Loucy (cell line): ENCODE measurements at regions not wholly inside any gene's neighbourhood (a gene's known extent, or its start where the extent isn't known, plus 50 kb on each side); places are given as distances from the start of the nearest gene placed in this dataset.

Source experiments
- H2AFZ ChIP-seq: fragments of 200-600 bp; sonication (generic); 2 replicates; pipeline ENCODE4 v1.6.0; 2016; ENCODE audit warnings: antibody characterized with exemption, mild to moderate bottlenecking, low read length, moderate library complexity
- H3F3A ChIP-seq: fragments of 200-600 bp; 2 replicates; pipeline ENCODE4 v1.6.0; 2016; ENCODE audit warnings: antibody characterized with exemption, low read depth, mild to moderate bottlenecking
- H3K27me3 ChIP-seq: fragments of 200-600 bp; sonication (generic); 2 replicates; pipeline ENCODE4 v1.6.1; 2014; ENCODE audit warnings: low read length, mild to moderate bottlenecking; ENCODE audit not compliant: insufficient read depth, poor library complexity, severe bottlenecking
- H3K36me3 ChIP-seq: fragments of 200-600 bp; sonication (generic); 2 replicates; pipeline ENCODE4 v1.6.1; 2016; ENCODE audit warnings: low read length; ENCODE audit not compliant: insufficient read depth
- H3K4me1 ChIP-seq: fragments of 200-600 bp; sonication (generic); 2 replicates; pipeline ENCODE4 v1.5.1; 2014; ENCODE audit warnings: low read length, mild to moderate bottlenecking; ENCODE audit not compliant: insufficient read depth, poor library complexity, severe bottlenecking
- H3K4me2 ChIP-seq: fragments of 200-600 bp; sonication (generic); 2 replicates; pipeline ENCODE4 v1.6.0; 2014; ENCODE audit warnings: antibody characterized with exemption, low read length, low read depth, mild to moderate bottlenecking; ENCODE audit not compliant: poor library complexity, severe bottlenecking
- H3K4me3 ChIP-seq: fragments of 200-600 bp; sonication (generic); 2 replicates; pipeline ENCODE4 v1.5.1; 2014; ENCODE audit warnings: low read length, mild to moderate bottlenecking, mixed read lengths; ENCODE audit not compliant: poor library complexity, severe bottlenecking
- H3K79me2 ChIP-seq: fragments of 200-600 bp; sonication (generic); 2 replicates; pipeline ENCODE4 v1.6.1; 2014; ENCODE audit warnings: low read length; ENCODE audit not compliant: insufficient read depth
- H3K9ac ChIP-seq: fragments of 200-600 bp; sonication (generic); 2 replicates; pipeline ENCODE4 v1.6.0; 2014; ENCODE audit warnings: mild to moderate bottlenecking, low read depth, low read length, moderate library complexity; ENCODE audit not compliant: poor library complexity, severe bottlenecking
- H3K9me2 ChIP-seq: fragments of 200-600 bp; sonication (generic); replicated peaks from 2 replicates; pipeline ENCODE4 v1.6.1; 2016; ENCODE audit warnings: low read depth, low read length, mixed read lengths
- H3K9me3 ChIP-seq: fragments of 200-600 bp; sonication (generic); 2 replicates; pipeline ENCODE4 v1.6.1; 2014; ENCODE audit warnings: mild to moderate bottlenecking, antibody characterized with exemption, low read length, low read depth; ENCODE audit not compliant: insufficient read depth
- H4K20me1 ChIP-seq: fragments of 200-600 bp; sonication (generic); 2 replicates; pipeline ENCODE4 v1.6.0; 2014; ENCODE audit warnings: antibody characterized with exemption, low read length, mild to moderate bottlenecking; ENCODE audit not compliant: insufficient read depth, poor library complexity, severe bottlenecking
- EZH2phosphoT487 ChIP-seq: fragments of 200-600 bp; IDR thresholded peaks from 2 replicates; pipeline ENCODE4 v1.6.1; 2018; ENCODE audit warnings: antibody characterized with exemption, mild to moderate bottlenecking, moderate library complexity, borderline replicate concordance
- TF ChIP-seq, protein P1 (sequence below): fragments of 200-600 bp; sonication (generic); conservative IDR thresholded peaks from 2 replicates; pipeline ENCODE4 v1.5.1; 2014; ENCODE audit warnings: mild to moderate bottlenecking, antibody characterized with exemption, low read length

DNA sequence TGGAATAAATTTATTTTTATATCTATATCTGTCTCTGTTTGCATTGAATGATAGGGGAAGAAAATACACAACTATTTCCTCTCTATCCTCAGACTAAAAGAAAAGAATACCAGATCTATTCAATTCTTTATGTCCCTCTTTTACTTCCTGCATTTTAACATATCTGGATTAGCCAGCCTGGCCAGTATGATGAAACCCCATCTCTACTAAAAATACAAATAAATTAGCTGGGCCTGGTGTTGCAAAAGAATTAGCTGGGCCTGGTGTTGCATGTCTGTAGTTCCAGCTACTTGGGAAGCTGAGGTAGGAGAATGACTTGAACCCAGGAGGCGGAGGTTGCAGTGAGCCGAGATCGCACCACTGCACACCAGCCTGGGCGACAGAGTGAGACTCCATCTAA, 182.0 kb downstream of the LURAP1L start:
- no peaks in the 10 kb centered on the region for H3K4me1 ChIP-seq
- H3K9me3 ChIP-seq, result 0 out of 2 replicates have a peak, but pooled peaks cover 5% of the 10 kb centered on the region
- H3K4me3 ChIP-seq, result no peak overlapping the region
- no peaks in the 10 kb centered on the region for H3K9me2 ChIP-seq
- H2AFZ ChIP-seq, result no peak overlapping the region
- H3K4me2 ChIP-seq, result no peak overlapping the region
- H3F3A ChIP-seq, result no peaks in the 10 kb centered on the region
- no peaks in the 10 kb centered on the region for H3K36me3 ChIP-seq
- no peaks in the 10 kb centered on the region for H4K20me1 ChIP-seq
- no peak overlapping the region for H3K9ac ChIP-seq
- no peaks in the 10 kb centered on the region for H3K79me2 ChIP-seq
- H3K27me3 ChIP-seq, result no peaks in the 10 kb centered on the region
- TF ChIP-seq EZH2phosphoT487, result no peak
- TF ChIP-seq, protein P1, sequence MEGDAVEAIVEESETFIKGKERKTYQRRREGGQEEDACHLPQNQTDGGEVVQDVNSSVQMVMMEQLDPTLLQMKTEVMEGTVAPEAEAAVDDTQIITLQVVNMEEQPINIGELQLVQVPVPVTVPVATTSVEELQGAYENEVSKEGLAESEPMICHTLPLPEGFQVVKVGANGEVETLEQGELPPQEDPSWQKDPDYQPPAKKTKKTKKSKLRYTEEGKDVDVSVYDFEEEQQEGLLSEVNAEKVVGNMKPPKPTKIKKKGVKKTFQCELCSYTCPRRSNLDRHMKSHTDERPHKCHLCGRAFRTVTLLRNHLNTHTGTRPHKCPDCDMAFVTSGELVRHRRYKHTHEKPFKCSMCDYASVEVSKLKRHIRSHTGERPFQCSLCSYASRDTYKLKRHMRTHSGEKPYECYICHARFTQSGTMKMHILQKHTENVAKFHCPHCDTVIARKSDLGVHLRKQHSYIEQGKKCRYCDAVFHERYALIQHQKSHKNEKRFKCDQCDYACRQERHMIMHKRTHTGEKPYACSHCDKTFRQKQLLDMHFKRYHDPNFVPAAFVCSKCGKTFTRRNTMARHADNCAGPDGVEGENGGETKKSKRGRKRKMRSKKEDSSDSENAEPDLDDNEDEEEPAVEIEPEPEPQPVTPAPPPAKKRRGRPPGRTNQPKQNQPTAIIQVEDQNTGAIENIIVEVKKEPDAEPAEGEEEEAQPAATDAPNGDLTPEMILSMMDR, result no peak

DNA sequence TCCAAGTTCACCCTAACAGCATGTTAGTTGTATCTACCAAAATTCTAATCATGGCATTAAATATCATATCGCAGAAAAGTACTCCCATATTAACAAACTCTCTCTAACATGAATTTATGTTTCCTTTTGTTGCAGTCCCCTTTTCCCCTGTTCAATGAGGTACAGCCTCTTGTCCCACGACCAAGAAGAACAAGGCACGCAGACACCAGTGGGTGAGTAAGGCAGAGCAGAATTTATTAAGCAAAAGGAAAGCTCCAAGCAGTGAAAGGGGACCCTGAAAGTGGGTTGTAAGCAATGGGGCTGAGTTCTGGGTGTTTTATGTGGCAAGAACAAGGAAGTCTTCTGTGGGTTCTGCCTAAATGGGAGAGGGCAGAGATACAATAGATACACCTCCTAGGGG, 183.5 kb downstream of the LURAP1L start:
- Histone ChIP-seq H3K4me2 (no peak overlapping the region), H3K36me3 (no peaks in the 10 kb centered on the region)
- TF ChIP-seq EZH2phosphoT487, result no peak
- TF ChIP-seq, protein P1, result no peak

GRCh38 chr9:12958708-12959107, 183.9 kb downstream of the LURAP1L start:
- TF ChIP-seq EZH2phosphoT487, result no peak
- TF ChIP-seq, protein P1, result no peak
- Histone ChIP-seq H3K4me1 (no peaks in the 10 kb centered on the region), H3K79me2 (no peaks in the 10 kb centered on the region), H3K9me3 (0 out of 2 replicates have a peak, but pooled peaks cover 5% of the 10 kb centered on the region), H4K20me1 (no peaks in the 10 kb centered on the region), H2AFZ (no peak overlapping the region), H3K9me2 (no peaks in the 10 kb centered on the region), H3K4me3 (no peak overlapping the region), H3K4me2 (no peak overlapping the region), H3K36me3 (no peaks in the 10 kb centered on the region), H3K27me3 (no peaks in the 10 kb centered on the region), H3F3A (no peaks in the 10 kb centered on the region), H3K9ac (no peak overlapping the region)

More for the DNA sequence above, 183.5 kb downstream of the LURAP1L start:
- Histone ChIP-seq H3K9me2 (no peaks in the 10 kb centered on the region), H3K4me3 (no peak overlapping the region), H3F3A (no peaks in the 10 kb centered on the region), H3K9ac (no peak overlapping the region), H3K4me1 (no peaks in the 10 kb centered on the region), H3K9me3 (0 out of 2 replicates have a peak, but pooled peaks cover 5% of the 10 kb centered on the region), H4K20me1 (no peaks in the 10 kb centered on the region), H3K79me2 (no peaks in the 10 kb centered on the region), H3K27me3 (no peaks in the 10 kb centered on the region), H2AFZ (no peak overlapping the region)
